ENCODE measurements at regions not wholly inside any gene's neighbourhood (a gene's known extent, or its start where the extent isn't known, plus 50 kb on each side); places are given as distances from the start of the nearest gene placed in this dataset.

GRCh38 chr12:127660961-127661360 lies 606.0 kb upstream of the TMEM132C start:
- Histone ChIP-seq H3K36me3 (no peaks in the 10 kb centered on the region), H3K9me3 (no peaks in the 10 kb centered on the region), H3K4me2 (no peak overlapping the region), H3K9ac (no peak overlapping the region), H3K27me3 (no peaks in the 10 kb centered on the region), H3K4me3 (no peak overlapping the region), H3K4me1 (no peaks in the 10 kb centered on the region), H3K27ac (no peak overlapping the region), H4K20me1 (no peaks in the 10 kb centered on the region)
- TF ChIP-seq Cebpa-rat (IDR thresholded peaks at IDR 0.05) = no peak

- no peak for TF ChIP-seq Cebpa-rat (IDR thresholded peaks at IDR 0.05)
- Histone ChIP-seq H3K36me3 (no peaks in the 10 kb centered on the region), H3K9ac (no peak overlapping the region), H3K4me3 (no peak overlapping the region), H4K20me1 (no peaks in the 10 kb centered on the region), H3K27me3 (no peaks in the 10 kb centered on the region), H3K9me3 (no peaks in the 10 kb centered on the region), H3K4me1 (no peaks in the 10 kb centered on the region), H3K4me2 (no peak overlapping the region), H3K27ac (no peak overlapping the region)
These were observed 603.3 kb upstream of the TMEM132C start for GRCh38 chr12:127663716-127664115.

- Histone ChIP-seq H3K27me3 (no peaks in the 10 kb centered on the region), H3K27ac (no peak overlapping the region), H4K20me1 (no peaks in the 10 kb centered on the region), H3K9me3 (peaks cover under 1% of the 10 kb centered on the region; the same call in 1 of the 2 replicates), H3K36me3 (no peaks in the 10 kb centered on the region), H3K4me2 (no peak overlapping the region), H3K9ac (no peak overlapping the region), H3K4me1 (no peaks in the 10 kb centered on the region), H3K4me3 (no peak overlapping the region)
- no peak for TF ChIP-seq Cebpa-rat (IDR thresholded peaks at IDR 0.05)
These were observed 602.1 kb upstream of the TMEM132C start for GRCh38 chr12:127664901-127665300.

GRCh38 chr12:127667131-127667685 lies 599.8 kb upstream of the TMEM132C start:
- H3K4me3 ChIP-seq = no peak overlapping the region
- no peaks in the 10 kb centered on the region for H3K36me3 ChIP-seq
- H3K9ac ChIP-seq = no peak overlapping the region
- TF ChIP-seq Cebpa-rat (IDR thresholded peaks at IDR 0.05) = no peak
- no peaks in the 10 kb centered on the region for H3K4me1 ChIP-seq
- H4K20me1 ChIP-seq = no peaks in the 10 kb centered on the region
- H3K27me3 ChIP-seq = no peaks in the 10 kb centered on the region
- peaks cover 12% of the 10 kb centered on the region for H3K9me3 ChIP-seq
- H3K27ac ChIP-seq = no peak overlapping the region
- H3K4me2 ChIP-seq = no peak overlapping the region

GRCh38 chr12:127670294-127670693 lies 596.7 kb upstream of the TMEM132C start:
- TF ChIP-seq Cebpa-rat (IDR thresholded peaks at IDR 0.05) = no peak
- no peak overlapping the region for H3K27ac ChIP-seq
- no peaks in the 10 kb centered on the region for H4K20me1 ChIP-seq
- H3K4me3 ChIP-seq = no peak overlapping the region
- H3K27me3 ChIP-seq = no peaks in the 10 kb centered on the region
- no peak overlapping the region for H3K4me2 ChIP-seq
- H3K9me3 ChIP-seq = peaks cover 12% of the 10 kb centered on the region
- no peaks in the 10 kb centered on the region for H3K4me1 ChIP-seq
- H3K36me3 ChIP-seq = no peaks in the 10 kb centered on the region
- H3K9ac ChIP-seq = no peak overlapping the region

GRCh38 chr12:127670796-127671195 lies 596.2 kb upstream of the TMEM132C start:
- peaks cover 12% of the 10 kb centered on the region for H3K9me3 ChIP-seq
- H3K36me3 ChIP-seq = no peaks in the 10 kb centered on the region
- no peak overlapping the region for H3K27ac ChIP-seq
- H3K4me1 ChIP-seq = no peaks in the 10 kb centered on the region
- no peak overlapping the region for H3K4me3 ChIP-seq
- no peak for TF ChIP-seq Cebpa-rat (IDR thresholded peaks at IDR 0.05)
- no peaks in the 10 kb centered on the region for H3K27me3 ChIP-seq
- H3K9ac ChIP-seq = no peak overlapping the region
- H4K20me1 ChIP-seq = no peaks in the 10 kb centered on the region
- H3K4me2 ChIP-seq = no peak overlapping the region

GRCh38 chr12:127675936-127676335 lies 591.0 kb upstream of the TMEM132C start:
- TF ChIP-seq Cebpa-rat (IDR thresholded peaks at IDR 0.05) = no peak

GRCh38 chr12:127677537-127678131 lies 589.3 kb upstream of the TMEM132C start:
- Histone ChIP-seq H4K20me1 (no peaks in the 10 kb centered on the region), H3K27me3 (no peaks in the 10 kb centered on the region), H3K4me3 (no peak overlapping the region), H3K9ac (no peak overlapping the region), H3K4me1 (no peaks in the 10 kb centered on the region), H3K27ac (no peak overlapping the region), H3K36me3 (no peaks in the 10 kb centered on the region), H3K4me2 (no peak overlapping the region), H3K9me3 (no peaks in the 10 kb centered on the region)
- no peak for TF ChIP-seq Cebpa-rat (IDR thresholded peaks at IDR 0.05)

More at GRCh38 chr12:127675936-127676335, 591.0 kb upstream of the TMEM132C start:
- Histone ChIP-seq H3K4me1 (no peaks in the 10 kb centered on the region), H4K20me1 (no peaks in the 10 kb centered on the region), H3K4me3 (no peak overlapping the region), H3K27me3 (no peaks in the 10 kb centered on the region), H3K4me2 (no peak overlapping the region), H3K9ac (no peak overlapping the region), H3K36me3 (no peaks in the 10 kb centered on the region), H3K9me3 (peaks cover 1% of the 10 kb centered on the region; the same call in 1 of the 2 replicates), H3K27ac (no peak overlapping the region)

GRCh38 chr12:127678945-127679344 lies 588.0 kb upstream of the TMEM132C start:
- no peaks in the 10 kb centered on the region for H3K4me1 ChIP-seq

GRCh38 chr12:127680516-127680915 lies 586.5 kb upstream of the TMEM132C start:
- Histone ChIP-seq H4K20me1 (no peaks in the 10 kb centered on the region), H3K9me3 (0 out of 2 replicates have a peak, but pooled peaks cover 1% of the 10 kb centered on the region), H3K27me3 (no peaks in the 10 kb centered on the region), H3K27ac (no peak overlapping the region), H3K4me1 (no peaks in the 10 kb centered on the region), H3K4me2 (no peak overlapping the region), H3K4me3 (no peak overlapping the region), H3K9ac (no peak overlapping the region), H3K36me3 (no peaks in the 10 kb centered on the region)
- TF ChIP-seq Cebpa-rat (IDR thresholded peaks at IDR 0.05) = no peak

More at GRCh38 chr12:127678945-127679344, 588.0 kb upstream of the TMEM132C start:
- no peak for TF ChIP-seq Cebpa-rat (IDR thresholded peaks at IDR 0.05)
- Histone ChIP-seq H3K9ac (no peak overlapping the region), H3K9me3 (no peaks in the 10 kb centered on the region), H3K27ac (no peak overlapping the region), H3K27me3 (no peaks in the 10 kb centered on the region), H3K4me3 (no peak overlapping the region), H3K36me3 (no peaks in the 10 kb centered on the region), H4K20me1 (no peaks in the 10 kb centered on the region), H3K4me2 (no peak overlapping the region)
